K562 (cell line): ENCODE measurements at regions not wholly inside any gene's neighbourhood (a gene's known extent, or its start where the extent isn't known, plus 50 kb on each side); places are given as distances from the start of the nearest gene placed in this dataset.

Source experiments
- ATAC-seq: fragments of 200-7000 bp; cut with Tn5 transposase; 3 replicates; pipeline ENCODE4 v1.9.1; 2020; ENCODE audit warnings: moderate library complexity
- BruUV-seq: library from RNA; stranded (reverse); fragments of 400-500 nt; replicated peaks from 2 replicates; lab custom pipeline; 2021; lab: Mats Ljungman, UMichigan
- CTCF ChIA-PET: fragments of 300-600 bp; formaldehyde crosslinking; extraction: SDS; loops from one replicate; lab custom pipeline; 2021; ENCODE audit warnings: low intra/inter-chr PET ratio; lab: Yijun Ruan, JAX
- POLR2A ChIA-PET: fragments of 300-600, 350-650 bp; sonication (Branson Sonifier 250); formaldehyde crosslinking; extraction: SDS; loops from one replicate; lab custom pipeline; 2021; ENCODE audit warnings: antibody characterized with exemption, inconsistent platforms; lab: Yijun Ruan, JAX
- DNase-seq, 4 experiments: peaks; one replicate each; pipeline versions ENCODE4 v3.0.0 to v3.0.0-alpha.2; 2011 to 2018; ENCODE audit warnings: low spot score in 3 of 4, mixed read lengths in 3 of 4; ENCODE audit errors: extremely low read depth in 1 of 4
- FAIRE-seq: peaks from 2 replicates; lab custom pipeline; 2011; peaks lifted over from hg19 to GRCh38; lab: Jason Lieb, UNC
- H2AFZ ChIP-seq: 2 replicates; pipeline ENCODE4 v1.6.0; 2011; ENCODE audit warnings: low read depth, low read length, control low read depth, inconsistent platforms
- H3K27ac ChIP-seq: fragments of 200-600 bp; 3 replicates; pipeline ENCODE4 v1.8.0; 2011; ENCODE audit warnings: low read depth, mild to moderate bottlenecking, control low read depth, inconsistent platforms, low read length, moderate library complexity, mixed read lengths; ENCODE audit errors: extremely low read depth
- H3K27me3 ChIP-seq, 2 experiments: fragments of 300-600 bp in 1 of 2; 2 replicates in 1 of 2; 3 replicates in 1 of 2; pipeline versions ENCODE4 v1.6.0 to v1.8.0; 2011; ENCODE audit warnings: inconsistent platforms in 2 of 2, low read length in 2 of 2, mild to moderate bottlenecking in 1 of 2, mixed read lengths in 1 of 2, moderate library complexity in 1 of 2; ENCODE audit not compliant: control insufficient read depth in 2 of 2, insufficient read depth in 2 of 2
- H3K36me3 ChIP-seq: fragments of 300-600 bp; 3 replicates; pipeline ENCODE4 v1.8.0; 2011; ENCODE audit warnings: mild to moderate bottlenecking, low read length, inconsistent platforms; ENCODE audit not compliant: control insufficient read depth, insufficient read depth
- H3K4me1 ChIP-seq, 2 experiments: fragments of 200-600 bp in 1 of 2; replicated peaks in 1 of 2; 2 replicates in 1 of 2; 3 replicates in 1 of 2; pipeline versions ENCODE4 v1.5.1 to v1.8.0; 2011; ENCODE audit warnings: inconsistent platforms in 2 of 2, low read length in 2 of 2, mild to moderate bottlenecking in 1 of 2, mixed read lengths in 1 of 2, moderate library complexity in 1 of 2; ENCODE audit not compliant: control insufficient read depth in 2 of 2, insufficient read depth in 2 of 2
- H3K4me2 ChIP-seq: 2 replicates; pipeline ENCODE4 v1.6.1; 2011; ENCODE audit warnings: low read length, control low read depth, inconsistent platforms, mixed read lengths; ENCODE audit not compliant: insufficient read depth
- H3K4me3 ChIP-seq: fragments of 200-600 bp; sonication (generic), shearing (Covaris generic); 2 replicates; pipeline ENCODE4 v1.5.1; 2016; ENCODE audit warnings: control low read depth, inconsistent platforms
- H3K79me2 ChIP-seq: fragments of 200-600 bp; 3 replicates; pipeline ENCODE4 v1.8.0; 2011; ENCODE audit warnings: low read length, inconsistent platforms; ENCODE audit not compliant: control insufficient read depth, insufficient read depth
- H3K9ac ChIP-seq, 2 experiments: 2 replicates each; pipeline versions ENCODE4 v1.6.0 to v1.6.1; 2011; ENCODE audit warnings: low read depth in 2 of 2, low read length in 2 of 2, control low read depth in 1 of 2, inconsistent platforms in 1 of 2, mild to moderate bottlenecking in 1 of 2, mixed read lengths in 1 of 2; ENCODE audit not compliant: insufficient read depth in 1 of 2
- H3K9me1 ChIP-seq: one replicate; pipeline ENCODE4 v1.6.0; 2011; ENCODE audit warnings: inconsistent platforms, mild to moderate bottlenecking, low read length, moderate library complexity; ENCODE audit not compliant: control insufficient read depth, insufficient read depth
- H3K9me3 ChIP-seq: replicated peaks from 2 replicates; pipeline ENCODE4 v1.5.1; 2011; ENCODE audit warnings: low read depth, low read length, inconsistent platforms; ENCODE audit not compliant: control insufficient read depth, insufficient read depth
- H4K20me1 ChIP-seq: replicated peaks from 2 replicates; pipeline ENCODE4 v1.6.1; 2011; ENCODE audit warnings: low read length, inconsistent platforms, mixed read lengths; ENCODE audit not compliant: control insufficient read depth, insufficient read depth
- BRCA1 ChIP-seq, 2 experiments: fragments of 450-650 bp in 1 of 2; sonication (generic) in 1 of 2; formaldehyde crosslinking in 1 of 2; IDR thresholded peaks; 2 replicates each; pipeline versions ENCODE4 v1.5.0 to v1.6.1; 2017 to 2020; ENCODE audit warnings: mild to moderate bottlenecking in 1 of 2, missing genetic modification reagents in 1 of 2
- ILF3 ChIP-seq: fragments of 450-650 bp; IDR thresholded peaks from 2 replicates; pipeline ENCODE4 v1.6.1; 2018; ENCODE audit warnings: antibody characterized with exemption, mild to moderate bottlenecking, moderate library complexity, borderline replicate concordance
- KLF6 ChIP-seq: fragments of 250-450 bp; sonication (Bioruptor Pico); IDR thresholded peaks from 2 replicates; pipeline ENCODE4 v1.4.0; 2020; ENCODE audit warnings: mild to moderate bottlenecking, moderate library complexity, borderline replicate concordance
- LARP7 ChIP-seq: fragments of 450-650 bp; IDR thresholded peaks from 2 replicates; pipeline ENCODE4 v1.6.1; 2016
- MEF2A ChIP-seq: IDR thresholded peaks from 2 replicates; pipeline ENCODE4 v1.6.1; 2011; ENCODE audit warnings: low read depth, mild to moderate bottlenecking, low read length, moderate library complexity; ENCODE audit not compliant: control insufficient read depth
- TARDBP ChIP-seq: fragments of 450-650 bp; IDR thresholded peaks from 2 replicates; pipeline ENCODE4 v1.6.1; 2016
- WGBS: fragments of 100-300 bp; shearing (Covaris generic); methylation state at CpG from one replicate; pipeline ENCODE4 v1.1.6; 2016; ENCODE audit warnings: low coverage, mixed read lengths; ENCODE audit not compliant: insufficient coverage; ENCODE audit errors: missing lambda C conversion rate; 5-methylcytosine and 5-hydroxymethylcytosine counted together
- in situ Hi-C: fragments of 300-500 bp; cut with MboI; formaldehyde crosslinking; loops from 4 replicates; pipeline ENCODE4 v1.15.0; 2018; ENCODE audit warnings: inconsistent platforms, mixed read lengths
- intact Hi-C: fragments of 100-400 bp; cut with micrococcal nuclease; formaldehyde crosslinking; loops from 2 replicates; pipeline ENCODE4 v1.14.2; 2022
- TF ChIP-seq, protein P1 (sequence below): fragments of 450-650 bp; formaldehyde crosslinking; conservative IDR thresholded peaks from 2 replicates; pipeline ENCODE4 v1.4.0; 2022; ENCODE audit warnings: mild to moderate bottlenecking, missing genetic modification characterization

DNA sequence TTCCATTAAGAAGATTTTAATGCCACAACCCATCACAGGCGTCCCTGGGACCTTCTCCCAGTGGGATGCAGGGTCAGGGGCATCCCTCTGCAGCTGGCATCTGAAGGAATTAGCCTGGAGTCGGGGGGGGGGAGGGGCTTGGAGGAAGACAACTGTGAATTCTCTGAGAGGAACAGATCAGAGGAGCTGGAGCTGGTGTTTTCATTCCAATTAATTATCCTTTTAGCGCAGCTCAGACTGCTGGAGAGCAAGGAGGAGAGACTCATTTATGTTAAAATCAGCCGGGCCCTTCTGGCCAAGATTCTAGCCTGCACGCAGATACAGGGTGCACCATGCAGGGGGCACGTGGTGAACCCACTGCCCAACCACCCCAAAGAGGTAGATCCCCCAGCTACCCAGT lies 116.2 kb downstream of the CHST1 start:
- no TSS peak for BruUV-seq
- no peaks in the 10 kb centered on the region; the same call in 1 of the 2 replicates for H4K20me1 ChIP-seq
- ATAC-seq = no peak
- CTCF ChIA-PET = no interaction called here
- no peak overlapping the region for H3K27ac ChIP-seq
- TF ChIP-seq LARP7 (no peak), TARDBP (no peak), MEF2A (no peak), KLF6 (CRISPR knock-in tag) (no peak), ILF3 (no peak), BRCA1 (IDR thresholded peaks at IDR 0.05) (no peak), BRCA1 (CRISPR knock-in tag; IDR thresholded peaks at IDR 0.05) (no peak)
- TF ChIP-seq, protein P1, sequence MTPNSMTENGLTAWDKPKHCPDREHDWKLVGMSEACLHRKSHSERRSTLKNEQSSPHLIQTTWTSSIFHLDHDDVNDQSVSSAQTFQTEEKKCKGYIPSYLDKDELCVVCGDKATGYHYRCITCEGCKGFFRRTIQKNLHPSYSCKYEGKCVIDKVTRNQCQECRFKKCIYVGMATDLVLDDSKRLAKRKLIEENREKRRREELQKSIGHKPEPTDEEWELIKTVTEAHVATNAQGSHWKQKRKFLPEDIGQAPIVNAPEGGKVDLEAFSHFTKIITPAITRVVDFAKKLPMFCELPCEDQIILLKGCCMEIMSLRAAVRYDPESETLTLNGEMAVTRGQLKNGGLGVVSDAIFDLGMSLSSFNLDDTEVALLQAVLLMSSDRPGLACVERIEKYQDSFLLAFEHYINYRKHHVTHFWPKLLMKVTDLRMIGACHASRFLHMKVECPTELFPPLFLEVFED (CRISPR knock-in tag) = no peak
- H3K79me2 ChIP-seq = no peaks in the 10 kb centered on the region
- POLR2A ChIA-PET = interaction anchor here (1.1 kb wide), 1 partner anchor 28 kb away, joined by 3 read pairs; no protein-coding TSS in a partner anchor
- H3K9me3 ChIP-seq = no peaks in the 10 kb centered on the region
- peaks cover 0 to 9% of the 10 kb centered on the region in 2 experiments; a peak in 2 of 5 replicates for H3K27me3 ChIP-seq
- intact Hi-C loops (no loop called here), in situ Hi-C loops (no loop called here)
- FAIRE-seq = no peak
- DNase-seq = no peak
- H2AFZ ChIP-seq = no peak overlapping the region
- H3K36me3 ChIP-seq = no peaks in the 10 kb centered on the region
- H3K4me1 ChIP-seq = no peaks in the 10 kb centered on the region
- H3K9ac ChIP-seq = no peak overlapping the region
- H3K4me2 ChIP-seq = no peak overlapping the region
- no peak overlapping the region for H3K4me3 ChIP-seq
- WGBS = 2% methylated on average over 5 of the region's 6 CpGs
- H3K9me1 ChIP-seq = no peaks in the 10 kb centered on the region
